ENCODE measurements at regions not wholly inside any gene's neighbourhood (a gene's known extent, or its start where the extent isn't known, plus 50 kb on each side); places are given as distances from the start of the nearest gene placed in this dataset.

- TF ChIP-seq TEAD1 (CRISPR knock-in tag; IDR thresholded peaks at IDR 0.05) (no peak), ZNF416 (CRISPR knock-in tag; IDR thresholded peaks at IDR 0.05) (no peak), ERG (CRISPR knock-in tag; IDR thresholded peaks at IDR 0.05) (no peak), HMGA2 (CRISPR knock-in tag; IDR thresholded peaks at IDR 0.05) (no peak), CREM (CRISPR knock-in tag; IDR thresholded peaks at IDR 0.05) (no peak), OVOL2 (CRISPR knock-in tag; IDR thresholded peaks at IDR 0.05; ENCODE audit: borderline replicate concordance) (no peak)
- TF ChIP-seq, protein P1, sequence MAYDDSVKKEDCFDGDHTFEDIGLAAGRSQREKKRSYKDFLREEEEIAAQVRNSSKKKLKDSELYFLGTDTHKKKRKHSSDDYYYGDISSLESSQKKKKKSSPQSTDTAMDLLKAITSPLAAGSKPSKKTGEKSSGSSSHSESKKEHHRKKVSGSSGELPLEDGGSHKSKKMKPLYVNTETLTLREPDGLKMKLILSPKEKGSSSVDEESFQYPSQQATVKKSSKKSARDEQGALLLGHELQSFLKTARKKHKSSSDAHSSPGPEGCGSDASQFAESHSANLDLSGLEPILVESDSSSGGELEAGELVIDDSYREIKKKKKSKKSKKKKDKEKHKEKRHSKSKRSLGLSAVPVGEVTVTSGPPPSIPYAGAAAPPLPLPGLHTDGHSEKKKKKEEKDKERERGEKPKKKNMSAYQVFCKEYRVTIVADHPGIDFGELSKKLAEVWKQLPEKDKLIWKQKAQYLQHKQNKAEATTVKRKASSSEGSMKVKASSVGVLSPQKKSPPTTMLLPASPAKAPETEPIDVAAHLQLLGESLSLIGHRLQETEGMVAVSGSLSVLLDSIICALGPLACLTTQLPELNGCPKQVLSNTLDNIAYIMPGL (CRISPR knock-in tag; IDR thresholded peaks at IDR 0.05) = no peak
- TF ChIP-seq, protein P2, sequence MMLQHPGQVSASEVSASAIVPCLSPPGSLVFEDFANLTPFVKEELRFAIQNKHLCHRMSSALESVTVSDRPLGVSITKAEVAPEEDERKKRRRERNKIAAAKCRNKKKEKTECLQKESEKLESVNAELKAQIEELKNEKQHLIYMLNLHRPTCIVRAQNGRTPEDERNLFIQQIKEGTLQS (CRISPR knock-in tag; conservative IDR thresholded peaks at IDR 0.05) = no peak
These were observed 124.1 kb downstream of the KIF4B start (continued) for GRCh38 chr5:155137683-155138082.

- CTCF ChIA-PET = interaction anchor here (1.3 to 4.4 kb wide), 4 partner anchors 120 to 560 kb away, joined by 3 to 52 read pairs (median 5); no protein-coding TSS in a partner anchor
- ATAC-seq (no peak), DNase-seq (ENCODE audit: low spot score) (no peak)
- Mint-ChIP-seq H3K36me3 (no peaks in the 10 kb centered on the region), H3K4me1 (peaks cover 31% of the 10 kb centered on the region), H3K27ac (peak overlapping the region; percentile 83; the same call in 1 of the 2 replicates), H3K27me3 (ENCODE audit: low read depth) (no peaks in the 10 kb centered on the region), H3K9me3 (no peaks in the 10 kb centered on the region), H3K4me3 (no peak overlapping the region)
- POLR2A ChIA-PET = no interaction called here
- TF ChIP-seq, protein P3, sequence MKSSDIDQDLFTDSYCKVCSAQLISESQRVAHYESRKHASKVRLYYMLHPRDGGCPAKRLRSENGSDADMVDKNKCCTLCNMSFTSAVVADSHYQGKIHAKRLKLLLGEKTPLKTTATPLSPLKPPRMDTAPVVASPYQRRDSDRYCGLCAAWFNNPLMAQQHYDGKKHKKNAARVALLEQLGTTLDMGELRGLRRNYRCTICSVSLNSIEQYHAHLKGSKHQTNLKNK (CRISPR knock-in tag; IDR thresholded peaks at IDR 0.05) = no peak
- TF ChIP-seq, protein P4, sequence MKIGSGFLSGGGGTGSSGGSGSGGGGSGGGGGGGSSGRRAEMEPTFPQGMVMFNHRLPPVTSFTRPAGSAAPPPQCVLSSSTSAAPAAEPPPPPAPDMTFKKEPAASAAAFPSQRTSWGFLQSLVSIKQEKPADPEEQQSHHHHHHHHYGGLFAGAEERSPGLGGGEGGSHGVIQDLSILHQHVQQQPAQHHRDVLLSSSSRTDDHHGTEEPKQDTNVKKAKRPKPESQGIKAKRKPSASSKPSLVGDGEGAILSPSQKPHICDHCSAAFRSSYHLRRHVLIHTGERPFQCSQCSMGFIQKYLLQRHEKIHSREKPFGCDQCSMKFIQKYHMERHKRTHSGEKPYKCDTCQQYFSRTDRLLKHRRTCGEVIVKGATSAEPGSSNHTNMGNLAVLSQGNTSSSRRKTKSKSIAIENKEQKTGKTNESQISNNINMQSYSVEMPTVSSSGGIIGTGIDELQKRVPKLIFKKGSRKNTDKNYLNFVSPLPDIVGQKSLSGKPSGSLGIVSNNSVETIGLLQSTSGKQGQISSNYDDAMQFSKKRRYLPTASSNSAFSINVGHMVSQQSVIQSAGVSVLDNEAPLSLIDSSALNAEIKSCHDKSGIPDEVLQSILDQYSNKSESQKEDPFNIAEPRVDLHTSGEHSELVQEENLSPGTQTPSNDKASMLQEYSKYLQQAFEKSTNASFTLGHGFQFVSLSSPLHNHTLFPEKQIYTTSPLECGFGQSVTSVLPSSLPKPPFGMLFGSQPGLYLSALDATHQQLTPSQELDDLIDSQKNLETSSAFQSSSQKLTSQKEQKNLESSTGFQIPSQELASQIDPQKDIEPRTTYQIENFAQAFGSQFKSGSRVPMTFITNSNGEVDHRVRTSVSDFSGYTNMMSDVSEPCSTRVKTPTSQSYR (CRISPR knock-in tag; IDR thresholded peaks at IDR 0.05) = no peak
- TF ChIP-seq, protein P5, sequence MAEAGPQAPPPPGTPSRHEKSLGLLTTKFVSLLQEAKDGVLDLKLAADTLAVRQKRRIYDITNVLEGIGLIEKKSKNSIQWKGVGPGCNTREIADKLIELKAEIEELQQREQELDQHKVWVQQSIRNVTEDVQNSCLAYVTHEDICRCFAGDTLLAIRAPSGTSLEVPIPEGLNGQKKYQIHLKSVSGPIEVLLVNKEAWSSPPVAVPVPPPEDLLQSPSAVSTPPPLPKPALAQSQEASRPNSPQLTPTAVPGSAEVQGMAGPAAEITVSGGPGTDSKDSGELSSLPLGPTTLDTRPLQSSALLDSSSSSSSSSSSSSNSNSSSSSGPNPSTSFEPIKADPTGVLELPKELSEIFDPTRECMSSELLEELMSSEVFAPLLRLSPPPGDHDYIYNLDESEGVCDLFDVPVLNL (CRISPR knock-in tag; IDR thresholded peaks at IDR 0.05; ENCODE audit: borderline replicate concordance, low read depth) = no peak
- no peak for TF ChIP-seq SMAD3 (CRISPR knock-in tag; IDR thresholded peaks at IDR 0.05; ENCODE audit: borderline replicate concordance)
- no peak for TF ChIP-seq ZNF425 (CRISPR knock-in tag; conservative IDR thresholded peaks at IDR 0.05)
- no peak for TF ChIP-seq JAZF1 (CRISPR knock-in tag; IDR thresholded peaks at IDR 0.05)
- no peak for TF ChIP-seq ETV6 (CRISPR knock-in tag; IDR thresholded peaks at IDR 0.05)
- TF ChIP-seq ZNF671 (CRISPR knock-in tag; IDR thresholded peaks at IDR 0.05) = no peak
- TF ChIP-seq GTF2I (CRISPR knock-in tag; conservative IDR thresholded peaks at IDR 0.05) = no peak
- no peak for TF ChIP-seq ZBTB43 (CRISPR knock-in tag; IDR thresholded peaks at IDR 0.05)
- TF ChIP-seq OVOL2 (CRISPR knock-in tag; IDR thresholded peaks at IDR 0.05; ENCODE audit: borderline replicate concordance) = no peak
- no peak for TF ChIP-seq ZBTB21 (CRISPR knock-in tag; IDR thresholded peaks at IDR 0.05; ENCODE audit: borderline replicate concordance)
- TF ChIP-seq EMX1 (CRISPR knock-in tag; IDR thresholded peaks at IDR 0.05) = no peak
- no peak for TF ChIP-seq MXD4 (CRISPR knock-in tag; IDR thresholded peaks at IDR 0.05; ENCODE audit: borderline replicate concordance)
- TF ChIP-seq ZNF416 (CRISPR knock-in tag; IDR thresholded peaks at IDR 0.05) = no peak
- TF ChIP-seq NFE2L1 (CRISPR knock-in tag; IDR thresholded peaks at IDR 0.05) = no peak
- TF ChIP-seq ZNF232 (CRISPR knock-in tag; IDR thresholded peaks at IDR 0.05) = no peak
These were observed 127.1 kb downstream of the KIF4B start for GRCh38 chr5:155140646-155141045.
